ACHN (cell line): ENCODE measurements at regions not wholly inside any gene's neighbourhood (a gene's known extent, or its start where the extent isn't known, plus 50 kb on each side); places are given as distances from the start of the nearest gene placed in this dataset.
"Not testable (repeated sequence)": the region's sequence is repeated elsewhere in the genome, so short reads cannot be mapped to it uniquely, and the experiment has no call there.

Source experiments
- DNase-seq: peaks from one replicate; pipeline ENCODE4 v3.0.0-alpha.2; 2015
- in situ Hi-C: cut with HindIII; loops from 2 replicates; pipeline ENCODE4 v1.10.0; 2017; ENCODE audit warnings: low sequenced_read_pairs, low pct_ligation_motif_present, low pct_unique_long_range_greater_than_20kb

DNA sequence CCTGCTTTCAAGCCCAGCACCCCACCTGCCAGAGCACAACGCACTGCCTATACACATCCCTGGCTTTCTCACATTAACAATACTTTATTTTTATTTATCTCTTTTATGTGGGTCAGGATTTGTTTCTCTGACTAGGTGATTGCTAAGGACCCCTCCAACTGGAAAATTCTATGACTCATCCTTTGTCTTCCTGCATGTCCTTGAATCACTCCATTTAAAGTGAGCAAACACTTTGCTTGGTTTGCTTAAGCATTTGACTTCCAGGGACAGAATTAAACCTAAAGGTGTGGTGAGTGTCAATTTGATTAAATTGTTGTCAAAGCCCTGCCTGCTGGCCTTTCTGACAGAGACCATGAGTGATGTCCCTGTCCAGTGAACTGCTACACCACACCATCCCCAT lies 536.5 kb upstream of the BRINP1 start:
- DNase-seq, result no peak
- in situ Hi-C loops, result no loop called here

DNA sequence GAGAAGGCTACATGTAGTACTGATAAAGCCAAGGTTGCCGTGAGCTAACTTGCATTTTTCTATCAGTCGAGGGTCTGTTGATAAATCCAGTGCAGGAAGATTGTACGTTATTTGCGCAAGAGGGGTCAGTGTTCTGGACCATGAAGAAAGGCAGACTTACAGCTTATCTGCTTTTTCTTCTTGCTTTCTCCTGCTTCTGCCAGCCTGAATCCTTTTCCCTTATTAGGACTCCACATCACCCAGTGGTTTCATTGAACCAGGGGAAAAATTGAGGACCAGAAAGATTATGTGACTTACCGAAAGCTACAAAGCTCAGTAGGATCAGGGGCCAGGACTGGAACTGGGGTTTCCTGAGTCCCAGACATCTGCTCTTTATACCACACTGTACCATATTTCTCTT lies 534.6 kb upstream of the BRINP1 start:
- DNase-seq, result no peak
- in situ Hi-C loops, result no loop called here

DNA sequence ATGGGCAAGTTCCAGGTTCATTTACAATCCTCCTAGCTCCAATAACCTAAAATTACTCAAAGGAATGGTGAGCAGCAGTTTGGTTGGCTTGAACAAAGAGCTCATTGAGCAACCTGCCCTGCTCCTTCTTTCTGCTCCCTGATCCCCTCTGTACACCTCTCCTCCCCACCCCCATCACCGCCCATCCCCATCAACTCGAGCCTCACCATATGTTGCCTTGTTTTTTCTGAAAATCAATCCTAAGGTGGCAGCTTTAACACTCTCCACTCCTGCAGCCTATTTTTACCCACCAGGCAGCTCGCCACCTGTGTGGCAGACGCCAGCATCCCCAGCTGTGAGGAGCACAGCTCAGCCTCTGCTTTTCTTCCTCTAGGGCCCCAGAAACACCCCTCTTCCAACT lies 533.4 kb upstream of the BRINP1 start:
- DNase-seq, result no peak
- in situ Hi-C loops, result no loop called here

DNA sequence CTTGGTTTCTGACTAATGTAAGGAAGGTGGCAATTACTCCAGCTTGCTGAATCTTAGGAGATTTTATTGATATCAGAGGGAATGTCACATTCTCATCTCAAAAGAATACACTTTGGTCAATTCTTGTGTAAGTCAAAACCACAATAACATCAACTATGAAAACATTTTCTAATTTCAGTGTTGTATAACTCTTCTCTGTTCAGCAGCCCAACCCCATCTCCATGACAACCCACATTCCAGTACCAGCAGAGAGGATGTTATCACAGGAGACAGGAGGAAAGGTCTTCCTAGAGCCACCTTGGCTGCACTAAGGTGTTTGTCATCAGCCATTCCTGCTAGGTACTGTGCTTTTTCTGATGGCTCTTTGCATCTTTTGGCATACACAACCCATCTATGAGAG lies 529.1 kb upstream of the BRINP1 start:
- no peak for DNase-seq
- in situ Hi-C loops, result no loop called here

DNA sequence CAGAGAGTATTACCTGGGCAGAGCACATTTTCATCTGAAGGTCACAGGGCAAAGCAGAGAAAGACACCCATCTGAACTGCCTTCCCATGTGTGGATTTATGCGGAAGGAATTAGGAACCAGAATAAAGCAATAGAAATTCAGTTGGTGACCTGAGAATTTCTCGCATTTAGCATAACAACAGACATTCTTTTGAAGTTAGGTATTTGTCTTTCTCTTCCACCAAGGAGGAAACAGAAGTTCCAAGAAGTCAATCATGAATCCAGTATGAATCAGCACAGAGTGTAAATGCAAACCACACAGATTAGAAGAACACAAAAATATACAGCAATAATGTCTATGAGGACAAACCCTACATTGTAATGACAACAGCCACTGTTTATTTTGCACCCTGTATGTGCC lies 515.2 kb upstream of the BRINP1 start:
- DNase-seq, result no peak
- in situ Hi-C loops, result no loop called here

DNA sequence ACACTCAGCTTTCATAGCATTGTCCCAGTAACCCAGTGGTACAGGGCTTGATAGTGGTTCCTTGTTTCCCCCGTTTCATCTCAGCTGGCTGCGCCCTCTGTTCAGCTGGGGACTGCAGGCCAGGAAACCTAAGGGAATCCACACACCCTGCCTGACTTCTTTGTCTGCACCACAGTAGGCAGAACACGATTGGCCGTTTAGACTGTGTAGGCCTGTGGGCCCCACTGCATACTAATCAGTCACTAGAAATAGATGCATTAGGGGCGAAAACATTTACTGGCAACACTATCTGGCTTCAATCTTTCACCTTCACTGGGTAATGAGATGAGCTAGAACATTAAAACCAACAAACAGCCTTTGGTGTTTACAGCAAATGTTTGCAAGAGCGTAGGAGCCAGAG lies 512.7 kb upstream of the BRINP1 start:
- DNase-seq, result no peak
- in situ Hi-C loops, result no loop called here

DNA sequence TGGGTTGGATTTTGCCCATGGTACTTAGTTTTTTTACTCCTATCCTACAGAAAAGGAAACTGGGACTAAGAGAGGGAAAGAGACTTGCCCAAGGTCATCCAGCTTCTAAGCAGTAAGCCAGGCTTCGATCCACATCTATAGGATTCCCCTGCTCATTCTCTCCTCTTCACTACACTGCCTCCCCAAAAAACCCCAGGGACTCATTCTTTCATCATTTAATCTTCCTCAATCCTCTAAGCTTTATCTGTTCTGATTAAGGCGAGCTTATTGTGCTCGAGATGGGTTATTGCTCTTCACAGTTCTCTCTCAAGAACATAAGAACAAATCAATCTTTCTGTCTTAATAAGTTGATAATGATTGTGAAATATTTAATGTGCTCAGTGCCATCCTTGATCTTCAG lies 511.1 kb upstream of the BRINP1 start:
- no peak for DNase-seq
- in situ Hi-C loops, result no loop called here

DNA sequence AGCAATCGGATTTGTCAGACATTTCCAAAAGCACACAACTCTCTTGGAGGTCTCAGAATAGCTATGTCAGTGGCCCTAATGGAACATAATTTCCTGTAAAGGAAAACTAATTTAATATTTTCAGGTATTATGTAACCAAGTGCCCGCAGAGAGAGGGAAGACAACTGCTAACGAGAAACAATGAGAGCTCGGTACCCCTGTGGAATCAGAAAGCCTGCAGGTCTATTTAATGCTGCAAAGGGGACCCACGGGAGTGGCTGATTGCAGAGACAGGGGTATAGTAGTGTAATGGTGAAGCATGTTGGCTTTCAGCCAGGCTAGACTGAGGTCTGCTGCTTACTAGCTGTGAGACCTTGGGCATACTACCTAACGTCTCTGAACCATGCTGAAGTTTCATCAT lies 508.1 kb upstream of the BRINP1 start:
- in situ Hi-C loops, result no loop called here
- no peak for DNase-seq

DNA sequence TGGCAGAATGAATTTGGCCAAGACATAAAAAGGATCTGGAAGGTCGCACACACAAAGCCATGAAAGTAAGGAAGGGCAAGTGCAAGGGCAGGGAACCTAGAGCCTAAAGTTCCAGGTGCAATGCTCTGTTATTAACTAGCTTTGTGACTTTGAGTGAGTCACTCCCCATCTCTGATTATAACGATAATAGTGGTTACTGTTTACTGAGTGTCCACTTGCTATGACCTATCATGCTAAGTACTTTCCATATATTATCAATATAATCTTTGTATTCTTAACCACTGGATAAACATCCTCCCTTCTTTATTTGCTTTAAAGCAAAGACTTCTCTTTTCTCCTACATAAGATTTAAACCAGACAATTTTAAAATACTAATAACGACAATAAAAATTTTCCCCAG lies 504.6 kb upstream of the BRINP1 start:
- in situ Hi-C loops, result no loop called here
- no peak for DNase-seq

DNA sequence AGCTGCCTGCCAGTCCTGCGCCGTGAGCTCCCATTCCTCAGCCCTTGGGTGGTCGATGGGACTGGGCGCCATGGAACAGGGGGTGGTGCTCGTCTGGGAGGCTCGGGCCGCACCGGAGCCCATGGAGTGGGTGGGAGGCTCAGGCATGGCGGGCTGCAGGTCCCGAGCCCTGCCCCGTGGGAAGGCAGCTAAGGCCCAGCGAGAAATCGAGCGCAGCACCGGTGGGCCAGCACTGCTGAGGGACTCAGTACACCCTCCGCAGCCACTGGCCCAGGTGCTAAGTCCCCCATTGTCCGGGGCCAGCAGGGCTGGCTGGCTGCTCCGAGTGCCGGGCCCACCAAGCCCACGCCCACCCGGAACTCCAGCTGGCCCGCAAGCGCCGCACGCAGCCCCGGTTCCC lies 501.0 kb upstream of the BRINP1 start:
- DNase-seq, in situ Hi-C loops: not testable (repeated sequence)

DNA sequence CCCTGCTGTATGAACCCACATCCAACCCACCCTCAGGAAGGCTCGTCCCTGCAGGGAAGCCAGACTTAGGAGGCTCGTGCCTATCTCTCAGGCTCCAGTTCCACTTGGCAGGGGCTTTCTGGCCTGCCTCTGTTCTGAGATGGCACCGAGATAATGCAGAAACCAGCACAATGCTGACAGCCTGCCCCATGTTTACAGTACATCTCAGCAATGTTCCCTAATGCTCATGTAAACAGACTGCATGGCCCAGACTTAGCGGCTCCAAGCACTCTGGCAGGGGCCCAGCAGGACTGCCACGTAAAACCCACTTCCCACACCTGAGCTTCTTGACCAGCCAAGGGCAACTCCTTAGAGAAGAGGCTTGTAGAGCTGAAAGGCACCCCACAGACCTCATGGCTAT lies 499.5 kb upstream of the BRINP1 start:
- in situ Hi-C loops, result no loop called here
- DNase-seq, result no peak

DNA sequence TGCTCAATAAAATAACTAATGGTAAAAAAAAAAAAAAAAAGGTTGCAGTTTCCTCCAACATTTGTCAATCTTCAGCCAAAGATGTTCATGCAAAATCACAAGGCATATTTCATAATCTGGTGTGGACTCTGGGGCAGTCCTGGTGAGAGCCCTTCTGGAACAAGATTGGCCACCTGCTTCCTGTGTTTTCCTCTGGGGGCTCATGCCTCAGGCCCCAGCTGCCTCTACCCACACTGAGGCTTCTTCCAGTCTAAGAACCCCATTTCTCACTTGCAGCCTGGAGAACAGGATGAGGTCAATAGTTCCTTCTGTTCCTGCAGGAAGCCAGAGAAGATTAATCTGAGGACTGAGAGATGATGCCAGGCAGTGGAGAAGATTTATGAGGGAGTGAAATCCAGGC lies 492.6 kb upstream of the BRINP1 start:
- in situ Hi-C loops, result no loop called here
- no peak for DNase-seq

DNA sequence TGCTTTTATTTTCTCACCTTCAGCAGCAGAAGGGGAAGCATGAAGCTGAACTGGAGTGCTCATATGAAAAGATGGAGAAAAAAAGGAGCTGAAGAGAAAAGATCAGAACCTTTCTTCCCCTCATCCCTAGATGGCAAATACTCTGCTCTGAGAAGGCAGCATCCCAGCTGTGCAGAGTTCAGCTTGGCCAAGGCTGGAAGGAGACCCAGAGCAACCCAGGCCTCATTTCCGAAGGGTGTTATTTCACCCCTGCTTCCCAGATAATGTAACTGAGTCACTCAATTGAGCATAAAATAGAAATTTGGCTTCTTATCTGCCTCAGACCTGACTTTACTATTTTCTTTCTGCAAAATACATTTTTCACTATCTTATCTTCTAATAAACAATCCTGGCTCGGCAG lies 489.9 kb upstream of the BRINP1 start:
- no peak for DNase-seq
- in situ Hi-C loops, result no loop called here

DNA sequence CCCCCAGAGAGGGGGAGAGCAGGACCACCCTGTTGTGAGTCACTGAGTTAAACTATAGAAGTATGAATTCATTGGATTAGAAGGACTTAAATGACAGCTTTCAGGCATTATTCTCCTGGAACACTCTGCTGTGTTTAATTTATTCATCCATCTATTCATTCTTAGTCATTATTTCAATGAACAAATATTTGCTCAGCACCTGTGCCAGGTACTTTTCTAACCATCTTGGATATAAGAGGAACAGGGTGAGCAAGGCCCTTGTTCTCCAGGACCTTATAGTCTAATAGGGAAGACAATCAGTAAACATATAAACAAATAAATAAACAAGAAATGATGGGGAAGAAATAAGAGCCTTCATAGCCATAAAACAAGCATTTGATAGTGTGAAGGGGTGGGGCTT lies 483.9 kb upstream of the BRINP1 start:
- DNase-seq, result no peak
- in situ Hi-C loops, result no loop called here

DNA sequence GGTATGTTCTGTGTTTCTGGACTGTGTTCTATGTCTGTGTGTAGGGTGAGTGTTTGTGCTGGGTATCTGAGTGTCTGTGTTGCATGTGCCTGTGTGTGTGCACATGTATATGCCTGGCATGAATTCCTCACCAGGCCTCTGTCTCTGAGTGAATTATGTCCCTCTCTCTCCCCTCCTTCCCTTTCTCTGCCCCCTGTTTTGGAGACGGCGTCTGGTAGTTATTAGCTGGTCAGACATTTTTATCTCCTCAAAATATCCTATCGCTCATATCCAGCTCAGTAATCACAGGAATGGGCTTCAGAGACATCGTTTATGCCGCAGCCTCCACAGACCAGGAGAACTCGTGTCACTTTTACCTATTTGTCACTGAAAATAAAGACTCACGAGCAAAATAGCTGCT lies 483.2 kb upstream of the BRINP1 start:
- in situ Hi-C loops, result no loop called here
- no peak for DNase-seq

DNA sequence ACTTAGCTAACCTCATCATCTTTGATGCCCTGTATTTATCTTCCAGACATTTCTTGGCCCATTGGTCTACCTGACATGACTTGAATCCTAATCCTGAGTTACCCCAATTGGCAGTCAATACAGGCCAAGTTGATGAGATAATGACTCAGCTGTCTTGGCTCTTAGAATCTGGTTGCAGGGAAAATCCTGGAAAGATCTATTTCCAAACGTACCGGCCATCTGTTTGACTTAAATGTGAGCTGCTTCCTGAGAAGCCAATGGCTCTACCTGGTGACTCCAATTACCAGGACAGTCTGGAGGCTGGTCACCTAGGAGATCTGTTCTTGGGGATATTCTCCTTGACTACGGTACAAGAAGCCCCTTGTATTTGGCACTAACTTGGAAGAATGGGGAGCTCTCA lies 475.2 kb upstream of the BRINP1 start:
- no peak for DNase-seq
- in situ Hi-C loops, result no loop called here

DNA sequence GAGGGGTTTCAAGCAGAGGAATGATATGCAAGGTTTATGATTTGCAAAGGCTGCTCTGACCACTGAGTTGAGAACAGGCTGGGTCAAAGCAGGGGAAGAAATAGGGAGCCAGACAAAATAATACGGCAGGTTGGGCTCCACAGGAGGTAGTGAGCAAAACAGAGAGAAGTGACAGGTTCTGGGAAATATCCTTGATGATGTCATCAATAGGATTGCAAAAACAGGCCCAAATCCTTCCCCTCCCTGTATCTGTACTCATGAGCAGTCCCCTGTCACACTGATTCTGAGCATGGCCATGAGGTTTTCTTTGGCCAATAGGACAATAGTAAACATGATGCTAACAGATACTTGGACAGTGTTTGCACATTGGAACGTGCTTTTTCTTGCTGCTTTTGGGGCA lies 471.8 kb upstream of the BRINP1 start:
- DNase-seq, result no peak

DNA sequence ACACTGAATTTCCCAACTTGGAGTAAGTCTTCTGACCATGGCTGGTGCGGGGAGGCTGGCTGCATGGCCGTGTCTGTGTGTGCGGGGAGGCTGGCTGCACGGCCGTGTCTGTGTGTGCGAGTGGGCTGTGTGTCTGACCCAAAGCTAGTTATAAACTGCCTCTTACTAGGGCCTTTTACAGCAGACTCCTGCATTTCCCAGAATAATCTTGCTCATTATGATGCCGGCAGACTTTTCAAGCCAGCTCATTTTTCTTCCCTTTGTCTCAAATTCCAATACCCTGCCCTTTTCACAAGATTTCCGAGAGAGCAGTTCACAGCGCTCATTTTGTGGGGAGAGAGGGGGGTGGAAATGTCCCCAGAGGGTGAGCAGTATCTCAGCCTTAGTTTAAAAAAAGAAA lies 470.7 kb upstream of the BRINP1 start:
- DNase-seq, result no peak
- in situ Hi-C loops, result no loop called here

More for the DNA sequence above, 471.8 kb upstream of the BRINP1 start:
- in situ Hi-C loops, result no loop called here

DNA sequence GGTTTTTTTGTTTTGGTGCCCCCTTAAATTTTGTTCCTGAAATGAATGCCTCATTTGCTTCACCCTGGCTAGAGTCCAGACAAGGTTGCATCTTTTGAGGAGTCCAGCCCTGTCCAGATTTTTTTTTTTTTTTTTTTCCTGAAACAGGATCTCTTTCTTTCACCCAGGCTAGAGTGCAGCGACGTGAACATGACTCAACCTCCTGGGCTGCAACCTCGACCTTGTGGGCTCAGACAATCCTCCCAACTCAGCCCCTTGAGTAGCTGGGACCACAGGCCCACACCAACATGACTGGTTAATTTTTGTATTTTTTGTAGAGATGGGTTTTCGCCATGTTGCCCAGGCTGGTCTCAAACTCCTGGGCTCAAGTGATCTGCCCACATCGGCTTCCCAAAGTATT lies 469.0 kb upstream of the BRINP1 start:
- no peak for DNase-seq
- in situ Hi-C loops, result no loop called here

DNA sequence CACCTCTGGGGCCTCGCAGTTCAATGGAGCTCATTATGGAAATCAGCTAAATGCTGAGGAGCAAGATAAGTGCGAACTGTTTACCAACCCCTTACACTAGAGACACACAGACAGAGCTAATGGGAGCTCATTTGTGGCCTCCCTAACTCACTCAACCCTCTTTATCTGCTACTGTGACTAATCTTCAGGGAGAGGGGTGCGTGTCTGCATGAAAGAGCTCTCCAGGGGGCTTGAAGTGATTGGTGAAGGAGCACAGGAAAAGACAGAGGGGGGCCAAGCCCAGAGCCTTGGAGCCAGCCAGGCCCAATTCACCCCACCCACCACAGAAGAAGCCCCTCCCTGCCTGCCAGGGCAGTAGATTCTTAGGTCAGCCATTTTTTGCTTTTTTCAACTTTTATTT lies 466.8 kb upstream of the BRINP1 start:
- in situ Hi-C loops, result no loop called here
- DNase-seq, result no peak

DNA sequence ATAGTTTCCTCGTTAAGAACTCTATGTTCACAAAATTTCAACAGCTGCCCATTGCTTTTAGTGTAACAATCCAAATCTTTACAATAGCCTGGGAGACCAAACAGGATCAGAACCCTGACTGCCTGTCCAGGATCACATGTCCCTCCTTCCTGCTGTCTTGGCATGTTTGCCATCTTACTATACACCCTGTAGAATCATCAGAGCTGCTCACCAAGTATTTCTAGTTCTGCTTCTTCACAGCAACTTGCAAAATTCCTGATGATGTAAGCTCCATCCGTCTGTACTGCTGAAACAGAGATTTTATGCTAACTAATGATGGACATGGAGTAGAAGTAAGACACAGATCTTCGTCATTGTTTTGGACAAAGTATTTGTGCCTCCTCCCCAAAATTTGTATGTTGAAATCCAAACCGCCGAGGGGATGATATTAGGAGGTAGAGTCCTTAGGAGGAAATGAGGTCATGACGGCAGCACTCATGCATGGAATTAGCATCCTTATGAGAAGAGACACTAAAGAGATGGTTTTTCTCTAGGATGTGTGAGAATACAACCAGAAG lies 464.9 kb upstream of the BRINP1 start:
- in situ Hi-C loops, result no loop called here
- DNase-seq, result no peak
